ENCODE measurements at regions not wholly inside any gene's neighbourhood (a gene's known extent, or its start where the extent isn't known, plus 50 kb on each side); places are given as distances from the start of the nearest gene placed in this dataset.
"Not testable (repeated sequence)": the region's sequence is repeated elsewhere in the genome, so short reads cannot be mapped to it uniquely, and the experiment has no call there.

DNA sequence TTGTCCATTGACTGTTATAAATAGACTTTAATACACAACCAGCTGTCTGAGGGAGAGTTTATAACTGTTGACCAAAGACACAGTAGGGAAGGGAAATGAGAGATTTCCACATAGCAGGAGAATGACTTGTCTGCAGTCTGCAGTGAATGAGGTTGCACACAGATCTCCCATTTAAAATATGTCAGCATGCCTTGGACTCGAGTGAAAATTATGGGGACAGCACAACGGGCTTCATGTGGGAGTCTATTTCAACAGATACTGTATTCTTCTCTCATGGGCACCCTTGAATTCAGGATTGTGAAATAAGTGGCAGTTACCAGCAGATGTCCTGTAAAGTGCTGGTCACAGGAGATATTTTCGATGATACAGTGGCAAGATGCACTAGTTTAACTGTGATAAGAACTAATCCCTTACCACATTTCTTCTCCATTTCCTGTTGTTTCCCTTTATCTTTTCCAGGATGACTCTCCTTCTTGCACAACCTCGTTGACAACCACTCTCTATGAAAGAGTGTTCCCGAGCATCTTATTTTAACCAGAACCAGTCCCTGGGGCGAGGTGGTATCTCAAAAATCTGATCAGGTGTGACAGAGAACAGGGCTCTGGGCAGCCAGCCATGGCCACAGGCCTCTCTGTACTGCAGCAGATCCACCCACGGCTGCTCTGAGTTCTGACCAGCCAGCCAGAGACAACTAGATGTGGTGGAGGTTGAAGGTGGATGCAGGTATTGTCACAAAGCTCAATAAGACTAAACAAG lies 51.5 kb upstream of the MAP3K1 start:
- DNase-seq (ENCODE audit: low read depth in 2 of 2): no peak

DNA sequence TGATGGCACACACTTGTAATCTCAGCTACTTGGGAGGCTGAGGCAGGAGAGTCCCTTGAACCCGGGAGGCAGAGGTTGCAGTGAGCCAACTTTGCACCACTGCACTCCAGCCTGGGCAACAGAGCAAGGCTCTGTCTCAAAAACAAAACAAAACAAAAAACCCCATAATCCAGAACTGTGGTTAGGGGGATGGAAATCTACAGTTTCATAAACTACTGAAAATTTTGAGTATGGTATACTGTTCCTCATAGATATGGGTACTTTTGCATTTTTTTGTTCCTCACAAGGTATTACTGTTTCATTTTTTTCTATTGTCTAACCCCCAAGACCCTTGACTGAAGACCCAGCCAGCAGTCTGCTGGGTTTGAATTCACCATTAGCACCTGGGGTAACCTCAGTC lies 52.2 kb upstream of the MAP3K1 start:
- no peak for DNase-seq (ENCODE audit: low read depth in 2 of 2)

DNA sequence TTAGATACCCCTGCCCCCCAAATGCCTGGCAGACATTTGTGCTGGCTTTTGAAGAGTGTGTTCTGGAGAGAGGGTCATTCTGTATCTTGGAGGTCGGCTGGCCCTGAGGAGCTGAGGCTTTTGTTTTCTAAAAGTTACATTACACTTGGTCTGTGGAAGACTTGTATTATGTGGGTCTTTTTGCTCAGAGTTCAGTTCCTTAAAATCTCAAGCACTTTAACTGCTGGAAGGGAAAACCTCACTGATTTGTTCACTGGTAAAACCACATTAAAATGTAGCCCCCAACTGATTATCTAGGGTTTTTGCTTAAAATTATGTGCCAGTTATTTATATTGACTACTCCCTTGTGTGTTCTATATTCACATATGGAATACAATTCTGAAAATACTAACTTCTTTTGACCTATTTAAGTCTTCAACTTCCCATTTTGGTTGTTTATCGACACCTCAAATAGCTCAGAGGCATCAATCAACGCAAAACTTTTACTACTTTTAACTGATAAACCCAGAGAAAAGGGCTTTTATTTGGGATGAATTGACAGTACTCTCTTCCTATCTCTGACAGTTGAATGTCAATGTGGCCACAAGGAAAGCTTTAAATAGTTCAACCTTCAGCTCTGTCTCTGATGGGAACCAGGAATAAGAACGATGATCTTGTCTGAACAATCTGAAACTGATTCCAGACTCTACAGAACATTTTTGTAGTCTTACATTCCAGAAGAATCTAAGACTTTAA lies 54.0 kb upstream of the MAP3K1 start:
- no peak for DNase-seq (ENCODE audit: low read depth in 2 of 2)

DNA sequence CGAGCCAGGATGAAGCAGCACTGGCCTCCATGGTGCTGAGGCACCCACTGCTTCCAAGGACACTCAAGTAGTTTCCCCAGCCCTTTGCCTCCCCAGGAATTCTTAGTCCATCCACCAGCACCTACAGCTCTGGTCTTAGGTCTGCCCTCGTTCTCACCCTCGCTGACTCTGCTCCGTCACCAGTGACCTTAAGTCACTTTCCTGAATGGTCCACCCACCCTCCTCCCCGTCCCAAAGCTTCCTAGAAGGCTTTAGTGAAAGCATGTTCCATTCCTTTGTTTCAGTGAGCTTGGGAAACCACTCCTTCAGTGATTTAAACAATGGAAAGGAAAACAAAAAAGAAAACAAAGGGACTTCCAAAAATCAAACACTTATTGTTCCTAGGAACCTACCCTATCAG lies 54.6 kb upstream of the MAP3K1 start:
- no peak for DNase-seq (ENCODE audit: low read depth in 2 of 2)

- DNase-seq (ENCODE audit: low read depth in 2 of 2): no peak
Observed at GRCh38 chr5:56759521-56760216, 55.7 kb upstream of the MAP3K1 start.

DNA sequence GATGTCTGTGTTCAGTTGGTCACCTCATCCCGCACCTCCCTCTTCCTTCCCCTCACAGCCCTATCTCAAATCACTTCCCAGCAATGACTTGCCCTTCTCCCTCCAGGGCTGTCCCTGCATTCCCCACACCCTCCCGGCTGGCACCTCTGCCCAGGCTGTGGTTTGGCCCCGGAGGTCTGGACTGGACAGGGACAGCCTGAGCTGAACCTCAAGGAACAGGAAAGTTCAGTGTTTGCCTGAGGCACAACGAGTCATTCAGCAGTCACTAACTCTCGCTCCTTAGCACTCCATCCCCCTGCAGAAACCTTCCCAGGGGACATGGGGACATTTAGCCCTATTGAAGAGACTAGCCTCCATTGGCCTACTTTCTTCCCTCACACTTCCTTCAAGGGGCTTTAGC lies 58.3 kb upstream of the MAP3K1 start:
- DNase-seq (ENCODE audit: low read depth in 2 of 2): no peak

DNA sequence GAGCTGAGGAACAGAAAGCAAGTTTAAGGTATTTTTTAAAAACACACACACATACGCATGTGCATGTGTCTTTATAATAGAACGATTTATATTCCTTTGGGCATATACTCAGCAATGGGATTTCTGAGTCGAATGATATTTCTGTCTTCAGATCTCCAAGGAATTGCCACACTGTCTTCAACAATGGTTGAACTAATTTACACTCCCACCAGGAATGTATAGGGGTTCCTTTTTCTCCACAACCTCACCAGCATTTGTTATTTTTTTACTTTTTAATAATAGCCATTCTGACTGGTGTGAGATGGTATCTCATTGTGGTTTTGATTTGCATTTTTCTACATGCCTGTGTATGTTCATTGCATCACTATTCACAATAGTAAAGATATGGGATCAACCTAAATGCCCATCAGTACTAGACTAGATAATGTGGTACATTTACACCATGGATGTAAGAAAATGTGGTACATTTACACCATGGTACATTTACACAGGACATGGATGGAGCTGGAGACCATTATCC lies 60.3 kb upstream of the MAP3K1 start:
- no peak for DNase-seq (ENCODE audit: low read depth in 2 of 2)

GRCh38 chr5:56753588-56753987 lies 61.8 kb upstream of the MAP3K1 start:
- DNase-seq (ENCODE audit: low read depth in 2 of 2): not testable (repeated sequence)

GRCh38 chr5:56751572-56752313 lies 63.6 kb upstream of the MAP3K1 start:
- no peak for DNase-seq (ENCODE audit: low read depth in 2 of 2)

- no peak for DNase-seq (ENCODE audit: low read depth in 2 of 2)
Observed at GRCh38 chr5:56749842-56750241, 65.5 kb upstream of the MAP3K1 start.

DNA sequence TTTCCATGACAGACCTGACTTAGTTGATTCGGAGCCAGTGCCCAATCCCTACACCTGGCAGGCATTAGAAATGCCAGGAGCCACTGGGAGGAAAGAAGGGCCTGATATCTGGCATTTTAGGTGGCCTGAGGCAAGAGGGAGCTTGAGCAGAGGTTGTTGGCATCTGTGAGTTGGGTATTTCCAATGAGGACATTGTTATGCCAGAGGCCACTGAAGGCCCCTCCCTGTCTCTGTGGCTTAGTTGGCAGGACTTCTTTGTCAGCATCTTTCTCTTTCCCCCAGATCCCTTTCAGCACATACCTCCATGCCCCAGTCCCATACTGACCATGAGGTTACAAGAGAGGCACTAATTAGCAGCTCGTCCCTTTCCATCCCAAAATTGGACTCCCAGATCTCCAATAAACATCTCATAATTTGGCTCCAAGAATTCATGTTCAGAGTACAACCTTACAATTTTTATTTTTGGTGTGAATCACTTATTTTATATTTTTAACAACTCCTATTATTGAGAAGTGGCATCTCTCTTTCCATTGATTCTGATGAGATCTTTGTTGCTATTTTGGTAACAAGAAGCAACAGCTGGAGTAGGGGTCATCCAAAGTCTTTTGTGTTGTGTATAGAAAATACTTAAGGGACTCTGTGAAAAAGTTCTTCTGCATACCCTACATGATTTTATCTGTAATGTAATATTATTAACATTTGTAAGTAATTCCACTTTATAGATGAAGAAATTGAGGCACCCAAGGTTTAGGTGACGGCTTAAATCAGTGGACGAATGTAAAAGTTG lies 68.6 kb upstream of the MAP3K1 start:
- no peak for DNase-seq (ENCODE audit: low read depth in 2 of 2)

DNA sequence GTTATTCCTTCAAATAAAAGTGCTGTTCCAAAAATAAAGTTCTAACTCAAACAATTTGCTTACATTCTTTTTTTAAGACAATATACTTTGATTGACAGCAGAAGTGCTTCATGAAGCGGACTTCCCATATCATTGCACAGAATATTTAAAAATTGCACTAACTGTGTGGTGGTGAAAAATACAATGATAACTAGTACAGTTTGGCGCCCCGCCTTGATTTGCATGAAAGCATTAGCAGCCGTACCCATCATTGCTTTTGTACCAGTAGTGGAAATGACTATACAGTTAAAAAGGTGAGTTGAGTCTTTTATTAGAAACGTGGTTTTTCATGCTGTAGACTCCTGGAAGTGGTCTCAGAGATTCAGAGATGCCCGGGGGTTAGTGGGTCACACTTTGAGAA lies 69.5 kb upstream of the MAP3K1 start:
- DNase-seq (ENCODE audit: low read depth in 2 of 2): no peak

- DNase-seq (ENCODE audit: low read depth in 2 of 2): no peak
Observed at GRCh38 chr5:56740868-56741267, 74.5 kb upstream of the MAP3K1 start.

DNA sequence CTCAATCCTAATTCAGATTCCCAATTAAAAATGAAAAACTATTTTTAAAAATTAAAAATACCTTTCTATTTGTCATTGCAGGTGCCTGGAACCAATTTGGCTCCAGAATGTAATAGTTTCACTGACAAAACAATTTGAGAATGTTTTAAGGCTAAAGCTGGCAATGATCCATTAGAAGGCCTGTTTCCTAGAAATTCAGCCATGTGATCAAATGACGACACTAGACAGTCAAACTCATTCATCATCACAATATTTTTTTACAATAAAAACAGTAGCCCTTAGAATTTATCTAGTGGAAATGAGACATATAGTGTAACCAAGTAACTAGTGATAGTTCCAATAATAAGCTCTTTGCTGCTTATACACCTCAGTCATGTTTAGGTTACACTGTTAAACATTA lies 75.4 kb upstream of the MAP3K1 start:
- no peak for DNase-seq (ENCODE audit: low read depth in 2 of 2)

GRCh38 chr5:56737951-56738606 lies 77.3 kb upstream of the MAP3K1 start:
- DNase-seq (ENCODE audit: low read depth in 2 of 2): no peak

GRCh38 chr5:56737002-56737621 lies 78.2 kb upstream of the MAP3K1 start:
- DNase-seq (ENCODE audit: low read depth in 2 of 2): no peak

DNA sequence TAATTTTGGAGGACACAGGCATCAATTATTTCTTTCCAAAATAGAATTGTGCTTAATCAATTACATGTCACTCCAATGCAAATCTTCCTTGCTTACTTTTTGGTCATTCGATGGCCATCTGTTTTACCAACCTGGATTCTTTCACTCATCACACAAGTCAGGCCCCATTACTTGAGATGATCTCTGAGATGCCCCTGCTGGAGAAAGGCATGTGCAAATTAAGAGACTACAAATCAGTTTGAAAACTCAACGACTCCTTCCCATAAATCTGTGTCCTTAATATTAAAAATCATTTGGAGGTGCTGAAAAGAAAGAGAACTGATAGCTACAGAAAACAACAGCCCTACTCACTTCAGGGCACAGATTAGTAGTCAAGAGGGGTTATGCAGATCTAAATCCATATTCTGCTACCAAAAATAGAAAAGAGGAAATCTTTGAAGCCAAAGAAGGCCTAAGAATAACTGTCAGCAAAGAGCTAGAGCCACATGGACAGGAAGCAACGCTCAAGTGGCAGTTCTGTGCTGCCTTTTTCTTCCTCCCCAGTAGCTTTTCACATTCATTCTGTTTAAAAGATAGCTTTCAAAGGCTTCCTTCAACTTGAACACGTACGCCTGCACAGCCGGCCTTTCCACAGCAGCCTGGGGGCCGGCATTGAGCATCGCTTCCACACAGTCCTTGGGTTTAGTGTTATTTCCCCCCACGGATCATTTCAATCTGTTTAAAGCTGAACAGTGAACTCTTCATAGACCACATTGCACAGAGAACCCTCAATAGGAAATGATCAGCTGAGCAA lies 79.3 kb upstream of the MAP3K1 start:
- DNase-seq (ENCODE audit: low read depth in 2 of 2): no peak

- no peak for DNase-seq (ENCODE audit: low read depth in 2 of 2)
Observed at GRCh38 chr5:56734091-56734694, 81.2 kb upstream of the MAP3K1 start.

- no peak for DNase-seq (ENCODE audit: low read depth in 2 of 2)
Observed at GRCh38 chr5:56733580-56733979, 81.8 kb upstream of the MAP3K1 start.
